Right renal cortex interstitium (tissue), 3 donors: ENCODE measurements at regions not wholly inside any gene's neighbourhood (a gene's known extent, or its start where the extent isn't known, plus 50 kb on each side); places are given as distances from the start of the nearest gene placed in this dataset.

ENCODE experiments used
- DNase-seq, 3 donors: peaks; one replicate each; pipeline ENCODE4 v3.0.0-alpha.2; 2013; ENCODE audit warnings: low read depth in 3 of 3, low spot score in 2 of 3

DNA sequence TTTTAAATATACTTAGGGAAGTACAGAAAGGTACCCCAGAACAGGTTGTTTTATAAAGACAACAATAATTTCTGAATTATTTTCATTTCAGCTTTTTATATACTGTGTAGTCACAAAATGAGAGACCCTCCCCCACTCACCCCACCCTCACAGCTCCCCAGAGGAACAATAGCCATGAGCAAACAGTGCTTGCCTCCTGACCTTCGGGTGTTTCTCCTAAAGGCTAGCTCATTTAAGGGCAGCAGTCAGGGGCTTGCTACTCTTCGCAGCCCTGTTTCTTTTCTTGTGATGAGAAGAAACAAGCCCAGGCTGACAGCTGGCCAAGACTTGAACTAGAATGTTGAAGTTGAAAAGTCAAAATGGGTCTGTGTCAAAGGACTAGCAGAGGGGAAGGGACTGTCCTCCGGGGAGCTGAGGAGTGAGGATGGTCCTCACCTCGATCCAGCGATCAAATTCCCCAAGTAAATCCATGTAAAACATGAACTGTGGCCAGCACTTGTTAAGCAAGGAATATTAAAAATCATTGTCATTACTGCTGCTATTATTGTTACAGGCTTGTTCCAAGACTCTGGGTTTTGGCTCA lies 133.8 kb upstream of the ARHGAP5 start:
- no peak for DNase-seq

DNA sequence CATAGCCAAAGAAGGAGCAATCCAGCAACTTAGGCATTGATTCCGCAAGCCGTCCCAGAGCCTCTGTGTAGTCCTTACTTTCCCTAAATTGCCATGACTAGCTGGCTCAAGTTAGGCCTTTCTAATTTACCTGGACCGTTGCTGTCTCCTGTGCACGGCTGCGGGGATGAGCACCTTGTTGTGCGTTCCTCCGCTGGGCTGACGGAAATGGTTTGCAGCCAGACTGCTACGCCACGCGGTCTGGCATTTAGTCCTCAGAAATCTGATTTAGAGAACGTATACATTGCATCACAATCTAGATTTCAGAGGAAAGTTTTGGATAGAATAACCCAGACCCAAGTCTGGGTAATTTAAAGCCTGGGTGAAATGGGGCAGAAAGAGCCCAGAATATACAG lies 133.2 kb upstream of the ARHGAP5 start:
- no peak for DNase-seq

DNA sequence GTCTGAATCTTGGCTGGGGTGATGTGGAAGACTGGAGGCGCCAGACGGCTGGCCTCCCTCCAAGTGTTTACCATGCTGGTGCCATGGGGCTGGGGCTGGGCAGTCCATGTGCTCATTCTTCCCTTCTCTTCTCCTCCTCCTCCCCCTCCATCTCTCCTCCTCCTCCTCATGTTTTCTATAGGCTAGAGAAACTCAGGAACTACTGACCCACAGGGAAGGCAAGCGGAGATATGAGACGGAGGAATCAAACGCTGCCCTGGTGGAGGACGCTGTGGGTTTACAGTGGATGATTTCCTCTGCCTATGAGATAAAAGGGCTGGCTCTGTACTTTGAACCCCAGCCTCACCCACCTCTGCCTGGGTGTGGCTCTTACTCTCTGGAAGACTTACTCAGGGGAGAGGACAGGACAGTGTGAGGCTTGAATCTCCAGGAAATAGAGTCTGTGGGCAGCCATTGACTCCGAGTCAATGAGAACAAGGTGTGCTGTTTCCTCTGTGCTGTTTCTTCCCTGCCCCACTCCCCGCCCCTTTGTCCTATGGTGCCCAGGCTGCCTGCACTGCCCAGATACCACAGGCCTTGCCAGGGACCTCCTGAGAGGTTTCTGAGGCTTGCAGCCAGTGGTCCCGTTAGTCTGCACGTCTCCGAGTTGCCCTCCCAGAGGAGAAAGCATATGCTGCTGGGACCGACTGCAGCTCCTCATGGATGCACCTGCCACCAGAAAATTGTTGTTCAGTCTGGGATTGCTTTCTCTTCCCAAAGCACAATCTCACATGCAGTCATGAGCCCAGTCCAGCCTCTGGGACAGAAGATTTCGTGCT lies 132.6 kb upstream of the ARHGAP5 start:
- DNase-seq: no peak

DNA sequence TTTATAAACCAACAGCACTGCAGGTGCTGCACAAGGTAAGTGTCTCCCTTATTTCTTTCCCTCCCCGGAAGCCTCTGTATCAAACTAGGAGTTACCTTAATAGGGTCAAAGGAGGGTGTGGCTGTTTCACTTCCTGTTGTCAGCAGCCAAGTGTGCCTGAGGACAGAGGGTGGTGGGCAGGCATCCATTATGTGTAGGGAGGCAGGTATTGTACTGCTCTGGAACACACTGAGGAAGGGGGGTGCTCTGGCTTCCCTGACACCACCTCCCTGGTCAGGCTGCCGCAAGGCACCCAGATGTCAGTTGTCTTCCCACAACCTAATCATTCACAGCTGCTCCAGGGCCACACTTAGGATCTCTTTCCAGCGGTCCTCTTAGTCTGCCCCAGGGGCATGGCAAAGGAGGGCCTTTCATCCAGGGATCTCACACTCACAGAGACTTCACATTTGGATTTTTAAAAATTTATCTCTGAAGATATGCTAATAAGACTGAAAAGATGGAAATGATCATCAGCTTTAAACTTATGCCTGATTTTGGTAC lies 132.0 kb upstream of the ARHGAP5 start:
- DNase-seq: no peak

DNA sequence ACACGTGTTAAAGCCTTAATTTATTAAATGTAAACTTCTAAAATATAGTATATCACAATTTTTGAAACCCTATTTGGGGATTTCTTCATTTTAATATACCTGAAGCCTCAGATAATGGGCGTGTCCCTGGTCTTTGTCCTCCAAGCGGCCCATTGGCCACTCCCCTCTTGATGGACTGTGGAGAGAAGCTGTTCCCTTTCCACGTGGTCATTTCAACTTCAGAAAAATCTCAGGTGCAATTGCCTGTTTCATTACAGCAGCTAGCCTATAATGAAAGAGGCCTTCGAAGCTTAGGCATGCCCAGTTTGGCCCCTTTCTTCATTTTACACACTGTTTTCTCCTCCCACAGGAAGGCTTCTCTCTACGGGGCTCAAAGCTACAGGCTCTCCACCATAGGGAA lies 131.4 kb upstream of the ARHGAP5 start:
- DNase-seq: no peak

DNA sequence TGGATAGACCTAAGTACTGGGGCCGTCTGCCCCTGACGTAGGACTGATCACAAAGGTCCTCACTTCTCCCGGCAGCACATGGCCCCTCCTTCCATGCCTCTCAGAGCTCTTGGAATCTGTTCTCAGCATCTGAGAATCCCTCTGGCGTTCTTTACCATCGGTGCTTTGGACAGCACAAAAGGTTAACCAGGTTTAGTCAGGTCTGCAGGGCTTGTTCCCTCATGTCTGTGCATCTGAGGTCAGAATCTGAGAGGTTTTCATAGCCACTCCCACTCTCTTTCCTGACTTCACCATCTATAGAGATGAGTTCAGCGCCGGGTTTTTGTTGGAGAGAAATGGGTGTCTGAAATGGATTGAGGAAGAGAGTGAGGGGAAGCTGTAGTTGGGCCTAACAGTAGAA lies 130.0 kb upstream of the ARHGAP5 start:
- no peak for DNase-seq

DNA sequence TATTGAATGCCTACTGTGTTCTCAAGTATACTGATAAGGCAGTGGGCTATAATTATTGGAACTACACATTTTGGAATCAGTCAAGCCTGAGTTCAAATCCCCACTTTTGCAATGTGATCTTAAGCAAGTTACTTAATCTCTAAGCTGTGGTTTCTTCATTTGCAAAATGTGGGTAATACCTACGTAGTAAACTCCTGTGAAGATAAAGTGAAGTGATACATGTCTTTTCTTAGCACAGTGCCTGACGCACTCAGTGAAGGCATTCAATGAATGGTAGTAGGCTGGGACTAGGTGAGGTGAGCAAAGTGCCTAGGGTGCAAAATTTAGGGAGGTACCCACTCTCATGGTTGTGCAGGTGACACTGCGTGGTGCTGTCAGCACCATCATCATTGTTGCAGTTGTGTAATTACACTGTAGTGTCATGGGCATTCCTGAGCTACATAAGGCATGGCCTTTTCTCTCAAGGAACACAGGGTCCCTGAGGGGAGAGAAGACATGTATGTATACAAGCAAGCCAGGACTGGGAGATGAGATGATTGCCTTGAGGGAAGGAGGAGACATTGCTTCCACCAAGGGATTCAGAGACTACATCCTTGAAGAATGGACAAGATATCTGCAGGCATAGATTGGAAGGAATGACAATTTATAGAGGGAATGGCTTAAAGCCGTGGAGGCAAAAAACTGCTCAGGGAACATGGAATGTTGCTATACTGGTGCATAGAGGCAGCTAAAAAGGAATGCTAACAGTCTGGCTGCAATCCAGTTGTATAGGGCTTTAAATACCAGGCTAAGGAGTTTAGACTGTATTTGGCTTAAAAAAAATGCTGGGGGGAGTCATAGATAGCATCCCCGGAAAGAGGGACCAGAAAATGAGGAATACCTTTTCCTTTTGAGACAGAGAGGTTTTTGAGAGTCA lies 129.2 kb upstream of the ARHGAP5 start:
- DNase-seq: no peak

DNA sequence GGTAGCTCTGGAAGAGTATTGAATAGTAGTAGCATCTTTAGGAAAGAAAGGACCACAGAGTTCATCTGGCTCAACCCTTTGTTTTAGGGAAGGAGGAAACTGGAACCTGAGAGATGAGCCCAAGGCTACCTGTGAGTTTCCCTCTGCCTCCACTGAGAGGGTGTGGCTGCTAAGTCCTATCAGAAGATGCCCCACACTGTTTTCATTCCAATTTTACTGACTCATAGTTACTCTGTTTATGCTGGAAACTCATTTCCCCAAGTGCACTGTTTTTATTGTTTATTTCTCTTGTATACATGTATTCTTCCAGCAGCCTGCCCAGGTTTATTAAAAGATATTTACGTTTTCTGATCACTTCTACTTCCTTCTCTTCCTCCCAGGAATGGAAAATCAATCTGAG lies 127.4 kb upstream of the ARHGAP5 start:
- DNase-seq: no peak

DNA sequence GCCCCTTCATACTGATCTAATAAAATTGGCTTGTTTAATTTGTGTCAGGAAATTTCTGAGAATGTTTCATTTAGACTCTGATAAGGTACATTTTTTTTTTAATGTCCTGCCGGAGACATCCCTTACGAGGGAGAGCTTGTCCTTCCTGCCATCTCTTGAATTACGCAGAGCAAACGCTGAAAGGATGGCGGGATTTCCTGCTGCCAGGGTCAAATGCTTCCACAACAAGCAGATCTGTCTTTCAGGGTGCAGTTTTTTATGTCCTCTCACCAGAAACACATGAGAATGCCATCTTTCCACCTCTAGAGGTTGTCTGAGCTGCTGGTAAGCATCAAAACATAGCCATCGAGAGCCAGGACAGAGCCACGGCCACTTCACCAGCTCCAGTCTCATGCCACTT lies 126.8 kb upstream of the ARHGAP5 start:
- no peak for DNase-seq

DNA sequence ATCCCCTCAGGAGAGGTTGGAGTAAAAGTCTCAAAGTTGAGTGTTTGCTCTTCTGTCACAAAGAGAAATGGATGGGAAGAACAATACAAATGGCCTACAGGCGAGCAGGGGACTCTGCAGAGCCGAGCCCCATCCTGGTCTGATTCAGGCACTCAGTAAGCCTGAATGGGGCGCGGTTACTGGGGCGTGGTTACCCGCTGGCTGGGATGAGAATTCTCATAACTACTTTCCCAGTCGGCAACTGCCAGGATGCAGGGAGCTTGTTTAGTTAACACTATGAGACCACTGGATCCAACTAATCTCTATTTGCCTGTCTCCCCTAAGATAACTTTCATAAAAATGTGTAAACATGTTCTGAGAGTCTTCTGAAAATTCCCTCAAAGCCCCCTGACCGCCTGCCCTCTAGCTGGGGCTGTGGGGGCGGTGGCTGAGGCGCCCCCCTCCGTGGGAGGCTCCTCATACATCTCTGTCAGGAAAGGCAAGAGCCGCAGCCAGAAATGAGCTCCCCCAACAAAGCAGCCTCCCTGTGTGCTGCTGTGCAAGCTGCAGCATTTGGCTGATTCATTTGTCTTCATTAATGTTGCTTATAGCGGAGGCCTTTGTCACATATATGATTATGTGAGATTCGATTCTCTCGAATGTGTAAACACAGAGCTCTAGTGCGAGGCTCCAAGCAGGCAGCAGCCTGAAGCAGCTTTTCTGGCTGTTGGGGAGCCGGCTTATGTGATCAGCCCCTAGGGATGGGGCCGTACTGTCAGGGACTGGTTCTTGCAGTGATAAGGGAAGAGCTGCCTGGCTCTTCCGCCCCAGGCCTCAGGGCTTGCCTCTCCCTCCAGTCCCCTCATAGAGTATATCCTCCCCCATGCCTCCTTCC lies 126.1 kb upstream of the ARHGAP5 start:
- DNase-seq: peak in 2 of 3 donors; percentile 56 to 68

DNA sequence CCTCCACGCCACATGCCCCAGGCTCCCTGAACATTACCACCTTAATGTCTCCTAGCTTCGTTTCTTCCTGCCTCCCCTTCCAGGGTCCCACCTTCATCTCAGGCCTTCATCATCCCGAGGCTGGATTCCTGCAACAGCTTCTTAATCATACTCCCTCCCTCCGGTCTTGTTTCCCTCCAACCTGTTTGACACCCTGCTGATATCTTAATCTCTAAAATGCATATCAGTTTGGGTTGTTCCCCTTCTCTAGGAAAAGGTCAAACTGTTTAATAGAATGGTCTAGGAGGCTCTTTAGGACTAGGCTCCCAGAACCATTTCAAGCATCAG lies 125.5 kb upstream of the ARHGAP5 start:
- DNase-seq: no peak

DNA sequence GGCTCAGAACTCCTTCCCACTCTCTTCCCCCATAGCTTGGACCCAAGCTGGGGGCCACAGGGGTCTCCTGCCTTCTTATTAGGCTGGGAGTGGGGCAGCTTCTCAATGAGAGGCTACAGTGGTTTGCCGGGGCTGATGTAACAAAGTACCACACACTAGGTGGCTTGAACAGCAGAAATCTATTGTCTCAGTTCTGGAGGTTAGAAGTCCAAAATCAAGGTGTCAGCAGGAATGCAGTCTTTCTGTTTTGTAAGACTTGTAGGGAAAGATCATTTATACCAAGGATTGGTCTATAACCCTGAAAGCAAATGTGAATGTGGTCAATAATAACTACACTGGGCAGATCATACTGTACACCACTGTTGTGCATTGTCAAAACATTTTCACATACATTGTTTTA lies 124.5 kb upstream of the ARHGAP5 start:
- no peak for DNase-seq

DNA sequence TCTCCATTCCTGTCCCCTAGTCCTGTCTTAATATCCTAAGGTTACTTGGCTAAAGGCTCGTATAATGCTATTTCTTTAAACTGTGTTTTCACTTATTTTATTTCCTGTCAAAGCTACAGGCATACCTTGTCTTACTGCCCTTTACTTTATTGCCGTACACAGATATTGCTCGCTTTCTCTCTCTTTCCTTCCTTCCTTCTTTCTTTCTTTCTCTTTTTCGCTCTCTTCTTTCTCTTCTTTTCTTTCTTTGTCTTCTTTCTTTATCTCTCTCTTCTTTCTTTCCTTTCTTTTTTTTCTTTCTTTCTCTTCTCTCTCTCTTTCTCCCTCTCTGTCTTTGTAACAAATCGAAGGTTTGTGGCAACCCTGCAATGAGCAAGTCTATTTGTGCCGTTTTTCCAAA lies 123.9 kb upstream of the ARHGAP5 start:
- no peak for DNase-seq

DNA sequence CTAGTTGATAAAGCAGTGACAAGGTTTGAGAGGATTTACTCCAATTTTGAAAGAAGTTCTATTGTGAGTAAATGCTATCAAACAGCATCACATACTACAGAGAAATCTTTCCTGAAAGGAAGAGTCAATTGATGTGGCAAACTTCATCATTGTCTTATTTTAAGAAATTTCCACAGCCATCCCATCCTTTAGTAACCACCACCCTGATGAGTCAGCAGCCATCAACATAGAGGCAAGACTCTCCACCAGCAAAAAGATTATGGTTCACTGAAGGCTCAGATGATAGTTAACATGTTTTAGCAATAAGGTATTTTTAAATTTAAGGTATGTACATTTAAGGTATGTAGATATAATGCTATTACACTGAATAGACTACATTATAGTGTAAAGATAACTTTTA lies 122.1 kb upstream of the ARHGAP5 start:
- no peak for DNase-seq

DNA sequence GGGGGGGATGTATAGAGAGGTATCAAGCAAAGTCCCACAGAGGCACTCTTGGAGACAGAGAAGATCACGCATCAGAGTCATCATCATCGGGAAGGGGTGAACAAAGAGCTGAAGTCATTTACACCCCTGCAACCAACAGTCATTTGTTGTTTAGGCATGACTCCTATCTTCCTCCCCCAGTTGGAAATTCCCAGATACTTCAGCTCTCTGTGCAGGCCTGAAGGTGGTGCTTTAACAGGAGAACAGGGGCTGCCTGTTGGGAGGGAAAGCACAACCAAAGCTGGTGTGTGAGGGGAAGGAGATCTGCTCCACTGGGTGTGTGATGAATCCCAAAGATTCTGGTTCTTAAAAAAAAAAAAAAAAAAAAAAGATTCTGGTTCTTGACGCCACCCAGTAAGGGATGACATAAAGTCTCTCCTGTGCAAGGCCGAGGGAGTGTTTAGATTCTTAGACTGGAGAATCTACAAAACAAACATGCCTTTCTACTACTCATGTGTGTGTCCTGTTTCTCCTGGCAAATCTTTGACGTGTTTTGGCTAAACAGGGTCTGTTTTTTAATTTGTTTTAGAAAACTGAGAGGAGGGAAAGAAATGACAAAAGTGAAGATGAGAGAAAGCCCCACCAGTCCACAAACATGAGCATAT lies 121.0 kb upstream of the ARHGAP5 start:
- DNase-seq: no peak

DNA sequence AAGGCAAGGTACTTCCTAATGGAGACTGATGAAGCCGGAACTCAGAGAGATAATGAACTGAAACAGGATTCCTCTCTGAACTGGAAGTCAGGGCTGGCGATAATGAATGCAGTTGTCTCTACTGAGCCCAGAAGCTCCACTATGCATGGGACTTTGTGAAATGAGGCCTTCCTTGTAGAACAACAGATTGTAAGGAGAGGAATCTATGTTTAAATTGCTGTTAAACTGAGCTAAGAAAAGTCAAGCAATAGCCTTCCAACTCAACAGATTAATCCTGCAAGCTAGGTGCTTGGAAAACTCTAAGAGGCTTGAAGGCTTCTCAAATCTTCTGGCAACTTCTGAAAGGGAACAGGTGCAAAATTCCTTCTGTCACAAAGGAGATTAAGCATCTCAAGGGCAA lies 119.5 kb upstream of the ARHGAP5 start:
- DNase-seq: no peak

DNA sequence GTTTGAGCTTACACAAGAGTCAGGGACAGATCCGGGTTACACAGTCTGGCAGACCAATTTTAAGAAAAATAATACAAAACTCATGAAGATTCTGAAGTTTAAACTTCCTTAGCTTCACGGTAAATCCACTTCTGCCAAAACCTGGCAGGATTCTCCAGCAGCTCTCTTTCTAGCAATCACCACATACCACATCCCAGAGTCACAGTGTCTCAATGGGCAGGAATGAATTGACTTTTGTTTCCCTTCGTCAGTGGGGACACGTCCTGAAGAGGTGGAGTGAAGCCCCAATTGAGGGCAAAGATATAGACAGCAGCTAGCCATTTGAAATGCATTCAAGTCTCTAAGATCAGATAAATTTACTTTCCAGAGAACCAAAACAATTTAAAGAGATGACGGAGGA lies 117.1 kb upstream of the ARHGAP5 start:
- no peak for DNase-seq

DNA sequence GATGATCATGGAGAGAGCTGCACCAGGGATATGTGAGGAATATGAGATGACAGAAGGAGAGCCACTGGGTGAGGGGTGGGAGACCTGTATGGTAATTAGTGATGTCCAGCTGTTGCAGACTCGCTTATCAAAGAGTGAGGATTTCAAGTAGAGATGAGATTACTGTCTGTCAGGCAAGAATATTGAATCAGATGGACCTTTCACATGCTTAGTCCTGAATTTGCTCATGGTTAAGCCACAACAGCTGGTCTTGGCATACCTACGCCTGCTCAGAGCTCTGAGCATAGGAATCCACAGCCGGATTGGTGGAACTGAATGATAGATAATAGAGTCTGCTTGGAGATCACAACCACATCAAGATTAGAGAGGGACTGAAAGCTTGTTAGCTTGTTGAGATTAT lies 115.2 kb upstream of the ARHGAP5 start:
- DNase-seq: no peak

DNA sequence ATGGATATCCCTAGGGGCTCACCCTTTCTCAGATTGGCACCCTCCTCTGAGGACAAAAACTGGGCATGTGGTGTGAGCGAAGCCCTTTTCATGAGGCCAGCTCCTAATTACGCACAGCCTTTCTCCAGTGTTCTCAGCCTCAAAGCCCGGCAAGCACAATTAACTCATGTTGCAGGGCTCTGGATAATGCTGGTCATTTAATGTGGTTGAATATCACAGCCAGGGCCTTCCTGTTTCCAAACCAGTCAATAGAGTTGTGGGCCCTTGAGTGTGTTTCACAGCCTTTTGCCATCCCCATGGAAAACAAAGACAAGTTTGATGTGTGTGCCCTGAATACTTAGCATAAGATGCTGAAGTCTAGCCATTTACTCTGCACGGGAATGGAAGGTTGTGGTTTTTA lies 114.2 kb upstream of the ARHGAP5 start:
- no peak for DNase-seq

DNA sequence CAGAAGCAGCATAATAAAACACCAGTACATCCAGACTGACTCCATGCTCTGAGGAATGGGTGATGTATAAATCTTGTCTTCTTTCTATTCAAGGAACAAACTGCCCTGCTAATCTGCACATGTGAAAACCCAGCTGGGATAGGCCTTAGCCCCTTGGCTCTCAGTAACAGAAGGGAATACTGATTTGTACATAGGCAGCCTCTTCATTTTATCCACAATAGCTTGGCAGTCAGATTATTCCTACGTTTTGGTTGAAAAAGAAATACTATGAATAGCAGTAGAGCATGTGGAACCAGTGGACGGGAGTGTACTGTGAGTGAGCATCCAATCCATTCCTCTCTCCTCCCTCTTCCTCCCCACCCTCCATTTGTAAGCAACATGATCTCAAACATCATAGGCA lies 113.5 kb upstream of the ARHGAP5 start:
- DNase-seq: no peak
